DOHH2 (cell line): ENCODE measurements at regions not wholly inside any gene's neighbourhood (a gene's known extent, or its start where the extent isn't known, plus 50 kb on each side); places are given as distances from the start of the nearest gene placed in this dataset.

Experiments used
- EZH2phosphoT487 ChIP-seq: fragments of 200-600 bp; sonication (generic); IDR thresholded peaks from 2 replicates; pipeline ENCODE4 v1.6.1; 2017; ENCODE audit warnings: borderline replicate concordance, mild to moderate bottlenecking, antibody characterized with exemption, low read length, moderate library complexity, mixed read lengths
- TF ChIP-seq, protein P1 (sequence below): fragments of 200-600 bp; sonication (generic); IDR thresholded peaks from one replicate; pipeline ENCODE4 v1.5.1; 2014; ENCODE audit warnings: antibody characterized with exemption, mild to moderate bottlenecking, low read depth, low read length; ENCODE audit not compliant: poor library complexity, severe bottlenecking

DNA sequence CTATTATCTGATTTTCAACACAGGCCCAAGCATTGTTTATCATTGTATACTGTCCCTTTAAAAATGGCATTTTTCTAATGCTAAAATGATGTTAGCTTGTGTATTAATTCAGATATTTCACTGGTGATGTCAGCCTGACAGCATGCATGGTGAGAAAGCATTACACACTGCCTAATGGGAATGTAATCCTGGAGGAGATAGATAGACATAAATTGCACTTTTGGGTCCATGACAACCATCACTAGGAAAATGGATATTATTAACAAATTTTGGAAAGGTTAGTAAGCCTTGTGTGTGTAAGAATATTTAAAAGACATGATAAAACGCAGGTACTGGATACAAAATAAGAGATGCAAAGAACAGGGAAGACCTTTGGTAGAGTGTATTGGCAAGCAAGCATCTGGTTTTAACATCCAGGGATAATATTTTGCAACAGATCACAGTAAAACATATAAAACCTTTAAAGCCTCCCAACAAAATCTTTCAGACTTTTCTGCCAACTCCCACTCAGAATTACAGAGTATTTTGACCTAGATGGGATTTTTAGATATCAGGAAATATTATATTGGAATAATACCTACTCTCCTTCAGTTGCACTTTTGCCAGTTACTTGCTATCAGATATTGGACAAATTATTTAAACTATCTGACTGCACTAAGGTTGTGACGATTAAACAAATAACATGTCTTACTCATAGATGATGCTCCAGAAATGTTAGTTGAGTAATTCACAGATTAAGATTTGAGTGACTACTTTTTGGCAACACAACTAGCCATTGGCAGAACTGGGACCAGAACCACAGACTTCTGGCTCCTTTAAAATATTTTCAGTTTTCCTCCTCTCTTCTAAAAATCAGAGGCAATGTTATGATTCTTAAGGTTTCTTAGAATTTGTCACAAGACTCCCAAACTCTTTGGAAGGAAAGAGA is 291.6 kb upstream of the SEMA3C start:
- TF ChIP-seq, protein P1, sequence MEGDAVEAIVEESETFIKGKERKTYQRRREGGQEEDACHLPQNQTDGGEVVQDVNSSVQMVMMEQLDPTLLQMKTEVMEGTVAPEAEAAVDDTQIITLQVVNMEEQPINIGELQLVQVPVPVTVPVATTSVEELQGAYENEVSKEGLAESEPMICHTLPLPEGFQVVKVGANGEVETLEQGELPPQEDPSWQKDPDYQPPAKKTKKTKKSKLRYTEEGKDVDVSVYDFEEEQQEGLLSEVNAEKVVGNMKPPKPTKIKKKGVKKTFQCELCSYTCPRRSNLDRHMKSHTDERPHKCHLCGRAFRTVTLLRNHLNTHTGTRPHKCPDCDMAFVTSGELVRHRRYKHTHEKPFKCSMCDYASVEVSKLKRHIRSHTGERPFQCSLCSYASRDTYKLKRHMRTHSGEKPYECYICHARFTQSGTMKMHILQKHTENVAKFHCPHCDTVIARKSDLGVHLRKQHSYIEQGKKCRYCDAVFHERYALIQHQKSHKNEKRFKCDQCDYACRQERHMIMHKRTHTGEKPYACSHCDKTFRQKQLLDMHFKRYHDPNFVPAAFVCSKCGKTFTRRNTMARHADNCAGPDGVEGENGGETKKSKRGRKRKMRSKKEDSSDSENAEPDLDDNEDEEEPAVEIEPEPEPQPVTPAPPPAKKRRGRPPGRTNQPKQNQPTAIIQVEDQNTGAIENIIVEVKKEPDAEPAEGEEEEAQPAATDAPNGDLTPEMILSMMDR = no peak
- no peak for TF ChIP-seq EZH2phosphoT487
